HG02981 (cell line): ENCODE measurements at regions not wholly inside any gene's neighbourhood (a gene's known extent, or its start where the extent isn't known, plus 50 kb on each side); places are given as distances from the start of the nearest gene placed in this dataset.
"Not testable (repeated sequence)": the region's sequence is repeated elsewhere in the genome, so short reads cannot be mapped to it uniquely, and the experiment has no call there.

Experiments used
- ATAC-seq: cut with Tn5 transposase; IDR thresholded peaks from one replicate; pipeline ENCODE4 v1.9.1; 2021; ENCODE audit warnings: mild to moderate bottlenecking, moderate library complexity; ENCODE audit not compliant: unreplicated experiment

GRCh38 chr13:59320021-59320420 is 843.7 kb downstream of the DIAPH3 start:
- no peak for ATAC-seq

- not testable (repeated sequence) for ATAC-seq
Measured at GRCh38 chr13:59324401-59324800, 839.3 kb downstream of the DIAPH3 start.

GRCh38 chr13:59326717-59327116 is 837.0 kb downstream of the DIAPH3 start:
- no peak for ATAC-seq

- ATAC-seq: no peak
Measured at GRCh38 chr13:59330764-59331163, 833.0 kb downstream of the DIAPH3 start.

GRCh38 chr13:59332966-59333365 is 830.8 kb downstream of the DIAPH3 start:
- ATAC-seq: no peak

- no peak for ATAC-seq
Measured at GRCh38 chr13:59337070-59337469, 826.7 kb downstream of the DIAPH3 start.

GRCh38 chr13:59340151-59340550 is 823.6 kb downstream of the DIAPH3 start:
- no peak for ATAC-seq

- no peak for ATAC-seq
Measured at GRCh38 chr13:59340581-59340980, 823.1 kb downstream of the DIAPH3 start.

- ATAC-seq: no peak
Measured at GRCh38 chr13:59342400-59342799, 821.3 kb downstream of the DIAPH3 start.

GRCh38 chr13:59343132-59343531 is 820.6 kb downstream of the DIAPH3 start:
- no peak for ATAC-seq

- ATAC-seq: no peak
Measured at GRCh38 chr13:59343993-59344822, 819.5 kb downstream of the DIAPH3 start.

- no peak for ATAC-seq
Measured at GRCh38 chr13:59345311-59345710, 818.4 kb downstream of the DIAPH3 start.

- no peak for ATAC-seq
Measured at GRCh38 chr13:59346999-59347723, 816.6 kb downstream of the DIAPH3 start.

- ATAC-seq: no peak
Measured at GRCh38 chr13:59348617-59349016, 815.1 kb downstream of the DIAPH3 start.

GRCh38 chr13:59352600-59352999 is 811.1 kb downstream of the DIAPH3 start:
- ATAC-seq: no peak

GRCh38 chr13:59354665-59355369 is 808.9 kb downstream of the DIAPH3 start:
- ATAC-seq: no peak

- ATAC-seq: no peak
Measured at GRCh38 chr13:59356607-59357006, 807.1 kb downstream of the DIAPH3 start.

- no peak for ATAC-seq
Measured at GRCh38 chr13:59358014-59358413, 805.7 kb downstream of the DIAPH3 start.

GRCh38 chr13:59360108-59360507 is 803.6 kb downstream of the DIAPH3 start:
- no peak for ATAC-seq

GRCh38 chr13:59360916-59361315 is 802.8 kb downstream of the DIAPH3 start:
- no peak for ATAC-seq

- ATAC-seq: no peak
Measured at GRCh38 chr13:59363313-59363712, 800.4 kb downstream of the DIAPH3 start.

- ATAC-seq: no peak
Measured at GRCh38 chr13:59363947-59364346, 799.8 kb downstream of the DIAPH3 start.
